H1 (cell line): ENCODE measurements at regions not wholly inside any gene's neighbourhood (a gene's known extent, or its start where the extent isn't known, plus 50 kb on each side); places are given as distances from the start of the nearest gene placed in this dataset.
A peak's percentile ranks its signal among the peaks of the same experiment; 100 is the strongest.

ENCODE experiments used
- E2F6 ChIP-seq: IDR thresholded peaks from 2 replicates; pipeline ENCODE4 v1.6.1; 2012; ENCODE audit warnings: inconsistent platforms
- EZH2 ChIP-seq: fragments of 200-600 bp; sonication (generic); IDR thresholded peaks from 2 replicates; pipeline ENCODE4 v1.7.1; 2012; ENCODE audit warnings: low read depth, mild to moderate bottlenecking, moderate library complexity, low read length, inconsistent platforms; ENCODE audit not compliant: severe bottlenecking
- POLR2A ChIP-seq, 2 experiments: IDR thresholded peaks; 1 replicate in 1 of 2; 2 replicates in 1 of 2; pipeline ENCODE4 v1.6.1; 2011; ENCODE audit warnings: low read depth in 2 of 2, low read length in 2 of 2, mild to moderate bottlenecking in 2 of 2; ENCODE audit errors: control extremely low read depth in 1 of 2
- YY1 ChIP-seq: IDR thresholded peaks from 2 replicates; pipeline ENCODE4 v1.6.1; 2011; ENCODE audit warnings: low read depth, mild to moderate bottlenecking, low read length
- TF ChIP-seq, protein P1 (sequence below), 3 experiments: IDR thresholded peaks; 1 replicate in 2 of 3; 2 replicates in 1 of 3; pipeline versions ENCODE4 v1.5.1 to v1.6.1; 2011; ENCODE audit warnings: low read length in 3 of 3, mild to moderate bottlenecking in 3 of 3, inconsistent platforms in 2 of 3, low read depth in 1 of 3, moderate library complexity in 1 of 3; ENCODE audit not compliant: insufficient read depth in 1 of 3; ENCODE audit errors: control extremely low read depth in 1 of 3

- TF ChIP-seq, protein P1, sequence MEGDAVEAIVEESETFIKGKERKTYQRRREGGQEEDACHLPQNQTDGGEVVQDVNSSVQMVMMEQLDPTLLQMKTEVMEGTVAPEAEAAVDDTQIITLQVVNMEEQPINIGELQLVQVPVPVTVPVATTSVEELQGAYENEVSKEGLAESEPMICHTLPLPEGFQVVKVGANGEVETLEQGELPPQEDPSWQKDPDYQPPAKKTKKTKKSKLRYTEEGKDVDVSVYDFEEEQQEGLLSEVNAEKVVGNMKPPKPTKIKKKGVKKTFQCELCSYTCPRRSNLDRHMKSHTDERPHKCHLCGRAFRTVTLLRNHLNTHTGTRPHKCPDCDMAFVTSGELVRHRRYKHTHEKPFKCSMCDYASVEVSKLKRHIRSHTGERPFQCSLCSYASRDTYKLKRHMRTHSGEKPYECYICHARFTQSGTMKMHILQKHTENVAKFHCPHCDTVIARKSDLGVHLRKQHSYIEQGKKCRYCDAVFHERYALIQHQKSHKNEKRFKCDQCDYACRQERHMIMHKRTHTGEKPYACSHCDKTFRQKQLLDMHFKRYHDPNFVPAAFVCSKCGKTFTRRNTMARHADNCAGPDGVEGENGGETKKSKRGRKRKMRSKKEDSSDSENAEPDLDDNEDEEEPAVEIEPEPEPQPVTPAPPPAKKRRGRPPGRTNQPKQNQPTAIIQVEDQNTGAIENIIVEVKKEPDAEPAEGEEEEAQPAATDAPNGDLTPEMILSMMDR (IDR thresholded peaks at IDR 0.05; ENCODE audit: control extremely low read depth in 1 of 3, insufficient read depth in 1 of 3, low read depth in 1 of 3, low read length in 3 of 3): peak in 2 of 3 experiments; percentile 10; a peak in 1 of 4 replicates
- TF ChIP-seq YY1 (no peak), EZH2 (no peak), E2F6 (no peak), POLR2A (IDR thresholded peaks at IDR 0.05; ENCODE audit: control extremely low read depth in 1 of 2, low read depth in 2 of 2, low read length in 2 of 2) (no peak)
These were observed 250.2 kb upstream of the SLITRK1 start for GRCh38 chr13:84132491-84132890.
